ENCODE measurements at regions not wholly inside any gene's neighbourhood (a gene's known extent, or its start where the extent isn't known, plus 50 kb on each side); places are given as distances from the start of the nearest gene placed in this dataset.

- ATAC-seq = no peak
- TF ChIP-seq ZNF8 (CRISPR knock-in tag; IDR thresholded peaks at IDR 0.05) (no peak), ZNF70 (CRISPR knock-in tag; IDR thresholded peaks at IDR 0.05) (no peak), ZFP3 (CRISPR knock-in tag; IDR thresholded peaks at IDR 0.05) (no peak), ISL1 (CRISPR knock-in tag; IDR thresholded peaks at IDR 0.05) (no peak), CSDC2 (CRISPR knock-in tag; IDR thresholded peaks at IDR 0.05) (no peak), ZC3H10 (CRISPR knock-in tag; IDR thresholded peaks at IDR 0.05) (no peak), CREB5 (CRISPR knock-in tag; IDR thresholded peaks at IDR 0.05; ENCODE audit: low read depth) (no peak), TOX (CRISPR knock-in tag; IDR thresholded peaks at IDR 0.05; ENCODE audit: borderline replicate concordance) (no peak), SNAI2 (CRISPR knock-in tag; IDR thresholded peaks at IDR 0.05) (no peak), TCF4 (CRISPR knock-in tag; IDR thresholded peaks at IDR 0.05; ENCODE audit: borderline replicate concordance) (no peak), POU6F1 (CRISPR knock-in tag; IDR thresholded peaks at IDR 0.05; ENCODE audit: borderline replicate concordance, low read depth) (no peak), TSHZ2 (CRISPR knock-in tag; IDR thresholded peaks at IDR 0.05) (no peak), CSRNP3 (CRISPR knock-in tag; IDR thresholded peaks at IDR 0.05) (no peak), ZFP30 (CRISPR knock-in tag; IDR thresholded peaks at IDR 0.05) (no peak), PATZ1 (CRISPR knock-in tag; IDR thresholded peaks at IDR 0.05; ENCODE audit: borderline replicate concordance) (no peak), ZNF565 (CRISPR knock-in tag; conservative IDR thresholded peaks at IDR 0.05; ENCODE audit: low read depth) (no peak)
These were observed 339.8 kb upstream of the TCF4 start for GRCh38 chr18:55927831-55928230.

- TF ChIP-seq TOX (CRISPR knock-in tag; IDR thresholded peaks at IDR 0.05; ENCODE audit: borderline replicate concordance) (no peak), ZNF565 (CRISPR knock-in tag; conservative IDR thresholded peaks at IDR 0.05; ENCODE audit: low read depth) (no peak), PPARA (CRISPR knock-in tag; IDR thresholded peaks at IDR 0.05; ENCODE audit: borderline replicate concordance) (no peak), ZC3H10 (CRISPR knock-in tag; IDR thresholded peaks at IDR 0.05) (no peak), ISL1 (CRISPR knock-in tag; IDR thresholded peaks at IDR 0.05) (no peak), ZFP3 (CRISPR knock-in tag; IDR thresholded peaks at IDR 0.05) (no peak), CSRNP3 (CRISPR knock-in tag; IDR thresholded peaks at IDR 0.05) (no peak), ESRRG (CRISPR knock-in tag; IDR thresholded peaks at IDR 0.05) (no peak), ARNTL (CRISPR knock-in tag; IDR thresholded peaks at IDR 0.05; ENCODE audit: borderline replicate concordance, low read depth) (no peak), ZNF8 (CRISPR knock-in tag; IDR thresholded peaks at IDR 0.05) (no peak), SNAI2 (CRISPR knock-in tag; IDR thresholded peaks at IDR 0.05) (no peak), TCF4 (CRISPR knock-in tag; IDR thresholded peaks at IDR 0.05; ENCODE audit: borderline replicate concordance) (no peak)
These were observed 337.8 kb upstream of the TCF4 start for GRCh38 chr18:55925772-55926171.

More at GRCh38 chr18:55925772-55926171, 337.8 kb upstream of the TCF4 start:
- ATAC-seq = no peak

Measured in SK-N-SH treated with all-trans-retinoic acid at 6 μM for 48 hours (cell line).